Ishikawa (cell line): ENCODE measurements at regions not wholly inside any gene's neighbourhood (a gene's known extent, or its start where the extent isn't known, plus 50 kb on each side); places are given as distances from the start of the nearest gene placed in this dataset.

ENCODE experiments used
- CEBPB ChIP-seq: IDR thresholded peaks from 2 replicates; pipeline ENCODE4 v1.6.1; 2012
- CREB1 ChIP-seq: IDR thresholded peaks from 2 replicates; pipeline ENCODE4 v1.6.1; 2012; ENCODE audit warnings: low read depth
- EGR1 ChIP-seq: IDR thresholded peaks from 2 replicates; pipeline ENCODE4 v1.6.1; 2012
- EP300 ChIP-seq: IDR thresholded peaks from 2 replicates; pipeline ENCODE4 v1.6.1; 2012; ENCODE audit warnings: borderline replicate concordance
- FOXM1 ChIP-seq: IDR thresholded peaks from 2 replicates; pipeline ENCODE4 v1.6.1; 2012; ENCODE audit warnings: low read depth, borderline replicate concordance
- NFIC ChIP-seq: IDR thresholded peaks from 2 replicates; pipeline ENCODE4 v1.6.1; 2012
- RAD21 ChIP-seq: IDR thresholded peaks from 2 replicates; pipeline ENCODE4 v1.6.1; 2012; ENCODE audit warnings: low read depth
- TAF1 ChIP-seq: IDR thresholded peaks from 2 replicates; pipeline ENCODE4 v1.6.1; 2012; ENCODE audit warnings: low read depth, mild to moderate bottlenecking
- TCF12 ChIP-seq: IDR thresholded peaks from 2 replicates; pipeline ENCODE4 v1.6.1; 2012; ENCODE audit warnings: low read depth
- TEAD4 ChIP-seq: IDR thresholded peaks from 2 replicates; pipeline ENCODE4 v1.6.1; 2012
- YY1 ChIP-seq: IDR thresholded peaks from 2 replicates; pipeline ENCODE4 v1.6.1; 2012; ENCODE audit warnings: low read depth
- ZBTB7A ChIP-seq: IDR thresholded peaks from 2 replicates; pipeline ENCODE4 v1.6.1; 2012; ENCODE audit warnings: low read depth
- TF ChIP-seq, protein P1 (sequence below): IDR thresholded peaks from 2 replicates; pipeline ENCODE4 v1.6.1; 2012
- TF ChIP-seq, protein P2 (sequence below): IDR thresholded peaks from 2 replicates; pipeline ENCODE4 v1.6.1; 2012
- TF ChIP-seq, protein P3 (sequence below): IDR thresholded peaks from 2 replicates; pipeline ENCODE4 v1.6.1; 2012; ENCODE audit warnings: low read depth, mild to moderate bottlenecking

DNA sequence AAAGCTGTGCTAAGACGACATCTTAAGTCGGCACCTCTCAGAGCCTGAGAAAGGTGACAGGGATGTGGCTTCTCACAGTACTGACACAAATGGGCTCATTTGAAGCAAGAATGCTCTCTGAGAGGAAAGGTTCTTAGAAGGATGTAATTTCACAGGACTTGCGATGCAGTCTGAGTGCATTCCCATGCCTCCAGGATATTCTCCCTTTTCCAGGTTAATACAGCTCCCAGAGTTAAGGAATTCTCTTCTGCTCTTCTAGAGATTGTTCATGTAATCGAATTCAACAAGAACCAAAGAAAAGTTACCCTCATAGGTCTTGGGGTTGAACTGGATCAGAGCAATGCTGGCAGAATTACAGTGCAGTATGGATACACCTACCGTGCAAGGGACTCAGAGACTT, 131.0 kb downstream of the GALR1 start:
- TF ChIP-seq TAF1 (no peak), YY1 (no peak)

DNA sequence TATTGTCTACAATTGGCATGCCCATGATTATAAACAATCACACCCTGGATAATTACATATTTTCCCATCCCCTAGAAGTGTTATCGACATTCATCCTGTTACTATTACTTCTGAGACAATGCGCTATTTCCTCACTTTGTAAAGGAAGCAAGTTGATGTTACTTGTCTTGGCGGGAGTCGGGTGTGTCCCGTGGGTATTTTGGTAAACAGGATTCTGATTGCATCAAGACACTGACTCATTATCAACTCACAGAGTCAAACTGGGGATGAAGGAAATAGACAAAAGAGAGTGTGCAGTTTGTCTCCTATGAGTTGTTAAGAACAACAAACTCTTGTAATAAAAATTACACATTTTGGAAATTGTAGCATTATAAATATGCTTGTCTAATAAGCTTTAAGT, 142.7 kb downstream of the GALR1 start:
- TF ChIP-seq EP300 (no peak), TCF12 (no peak), CEBPB (no peak), YY1 (no peak), TAF1 (no peak), NFIC (no peak), ZBTB7A (no peak), EGR1 (no peak), TEAD4 (no peak), RAD21 (no peak), CREB1 (no peak), FOXM1 (no peak)
- TF ChIP-seq, protein P1, sequence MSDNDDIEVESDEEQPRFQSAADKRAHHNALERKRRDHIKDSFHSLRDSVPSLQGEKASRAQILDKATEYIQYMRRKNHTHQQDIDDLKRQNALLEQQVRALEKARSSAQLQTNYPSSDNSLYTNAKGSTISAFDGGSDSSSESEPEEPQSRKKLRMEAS = no peak
- TF ChIP-seq, protein P2, sequence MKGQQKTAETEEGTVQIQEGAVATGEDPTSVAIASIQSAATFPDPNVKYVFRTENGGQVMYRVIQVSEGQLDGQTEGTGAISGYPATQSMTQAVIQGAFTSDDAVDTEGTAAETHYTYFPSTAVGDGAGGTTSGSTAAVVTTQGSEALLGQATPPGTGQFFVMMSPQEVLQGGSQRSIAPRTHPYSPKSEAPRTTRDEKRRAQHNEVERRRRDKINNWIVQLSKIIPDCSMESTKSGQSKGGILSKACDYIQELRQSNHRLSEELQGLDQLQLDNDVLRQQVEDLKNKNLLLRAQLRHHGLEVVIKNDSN = no peak
- TF ChIP-seq, protein P3, sequence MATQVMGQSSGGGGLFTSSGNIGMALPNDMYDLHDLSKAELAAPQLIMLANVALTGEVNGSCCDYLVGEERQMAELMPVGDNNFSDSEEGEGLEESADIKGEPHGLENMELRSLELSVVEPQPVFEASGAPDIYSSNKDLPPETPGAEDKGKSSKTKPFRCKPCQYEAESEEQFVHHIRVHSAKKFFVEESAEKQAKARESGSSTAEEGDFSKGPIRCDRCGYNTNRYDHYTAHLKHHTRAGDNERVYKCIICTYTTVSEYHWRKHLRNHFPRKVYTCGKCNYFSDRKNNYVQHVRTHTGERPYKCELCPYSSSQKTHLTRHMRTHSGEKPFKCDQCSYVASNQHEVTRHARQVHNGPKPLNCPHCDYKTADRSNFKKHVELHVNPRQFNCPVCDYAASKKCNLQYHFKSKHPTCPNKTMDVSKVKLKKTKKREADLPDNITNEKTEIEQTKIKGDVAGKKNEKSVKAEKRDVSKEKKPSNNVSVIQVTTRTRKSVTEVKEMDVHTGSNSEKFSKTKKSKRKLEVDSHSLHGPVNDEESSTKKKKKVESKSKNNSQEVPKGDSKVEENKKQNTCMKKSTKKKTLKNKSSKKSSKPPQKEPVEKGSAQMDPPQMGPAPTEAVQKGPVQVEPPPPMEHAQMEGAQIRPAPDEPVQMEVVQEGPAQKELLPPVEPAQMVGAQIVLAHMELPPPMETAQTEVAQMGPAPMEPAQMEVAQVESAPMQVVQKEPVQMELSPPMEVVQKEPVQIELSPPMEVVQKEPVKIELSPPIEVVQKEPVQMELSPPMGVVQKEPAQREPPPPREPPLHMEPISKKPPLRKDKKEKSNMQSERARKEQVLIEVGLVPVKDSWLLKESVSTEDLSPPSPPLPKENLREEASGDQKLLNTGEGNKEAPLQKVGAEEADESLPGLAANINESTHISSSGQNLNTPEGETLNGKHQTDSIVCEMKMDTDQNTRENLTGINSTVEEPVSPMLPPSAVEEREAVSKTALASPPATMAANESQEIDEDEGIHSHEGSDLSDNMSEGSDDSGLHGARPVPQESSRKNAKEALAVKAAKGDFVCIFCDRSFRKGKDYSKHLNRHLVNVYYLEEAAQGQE = no peak

DNA sequence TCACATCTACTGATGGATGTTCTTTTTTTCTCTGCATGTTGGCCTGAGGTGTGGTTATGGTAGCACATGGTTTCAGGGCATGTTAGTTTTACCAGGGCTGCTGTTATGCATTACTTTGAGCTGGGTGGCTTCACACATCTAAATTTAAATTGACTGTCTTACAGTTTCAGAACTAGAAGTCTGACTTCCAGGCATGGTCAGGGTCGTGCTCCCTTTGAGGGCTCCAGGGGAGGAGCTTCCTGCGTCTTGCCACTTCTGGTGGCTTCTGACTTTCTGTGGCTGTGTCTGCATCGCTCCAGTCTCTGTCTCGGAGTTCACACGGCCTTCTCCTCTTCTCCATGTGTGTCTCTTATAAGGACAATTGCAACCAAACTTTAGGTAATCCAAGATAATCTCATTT, 143.9 kb downstream of the GALR1 start:
- TF ChIP-seq, protein P3 = no peak

DNA sequence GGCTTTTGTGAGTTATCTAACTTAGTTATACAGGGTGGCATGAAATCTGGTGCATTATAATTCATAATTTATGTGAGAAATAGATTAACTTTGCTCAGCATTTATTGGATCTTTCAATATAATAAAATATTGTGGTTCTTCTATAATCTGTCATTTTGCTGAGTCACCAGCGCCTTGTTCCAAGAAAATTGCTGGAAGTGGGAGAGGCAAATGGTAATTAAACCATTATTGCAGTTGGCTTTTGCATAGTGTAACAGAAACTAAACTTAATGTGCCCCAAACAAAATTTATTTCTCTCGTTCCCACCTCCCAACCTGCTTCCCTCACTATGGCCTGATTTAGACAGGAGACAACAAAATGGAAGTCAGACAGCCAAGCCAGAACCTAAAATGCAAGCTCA, 146.3 kb downstream of the GALR1 start:
- TF ChIP-seq, protein P3 = no peak
- TF ChIP-seq TEAD4 (no peak), CREB1 (no peak), YY1 (no peak), TAF1 (no peak), RAD21 (no peak), ZBTB7A (no peak), TCF12 (no peak), EGR1 (no peak), FOXM1 (no peak), NFIC (no peak), EP300 (no peak), CEBPB (no peak)
- TF ChIP-seq, protein P2 = no peak
- TF ChIP-seq, protein P1 = no peak

DNA sequence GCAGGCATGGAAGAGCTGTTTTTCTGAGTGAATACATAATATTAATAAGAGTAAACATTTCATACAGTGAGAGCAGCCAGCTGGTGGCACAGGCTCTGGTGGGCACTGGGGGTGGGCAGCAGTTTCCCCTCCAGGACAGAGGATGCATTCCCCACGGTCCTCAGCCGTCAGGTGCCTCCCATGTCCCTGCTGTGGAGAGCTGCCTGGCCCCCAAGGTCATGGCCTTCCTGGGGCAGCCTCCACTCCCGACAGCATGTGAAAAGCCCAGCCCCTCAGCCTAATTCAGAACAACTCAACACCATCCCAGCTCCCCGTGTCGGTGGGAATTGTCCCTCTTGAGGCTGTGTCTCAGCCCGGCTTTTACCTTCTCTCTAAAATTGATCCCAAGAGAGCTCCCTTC, 147.4 kb downstream of the GALR1 start:
- TF ChIP-seq YY1 (no peak), TCF12 (no peak), EP300 (no peak), EGR1 (no peak), ZBTB7A (no peak), CEBPB (no peak), TAF1 (no peak), TEAD4 (no peak), CREB1 (no peak)
- TF ChIP-seq, protein P1 = no peak
- TF ChIP-seq, protein P3 = no peak
- TF ChIP-seq, protein P2 = no peak
